ENCODE measurements at regions not wholly inside any gene's neighbourhood (a gene's known extent, or its start where the extent isn't known, plus 50 kb on each side); places are given as distances from the start of the nearest gene placed in this dataset.
A peak's percentile ranks its signal among the peaks of the same experiment; 100 is the strongest.

DNA sequence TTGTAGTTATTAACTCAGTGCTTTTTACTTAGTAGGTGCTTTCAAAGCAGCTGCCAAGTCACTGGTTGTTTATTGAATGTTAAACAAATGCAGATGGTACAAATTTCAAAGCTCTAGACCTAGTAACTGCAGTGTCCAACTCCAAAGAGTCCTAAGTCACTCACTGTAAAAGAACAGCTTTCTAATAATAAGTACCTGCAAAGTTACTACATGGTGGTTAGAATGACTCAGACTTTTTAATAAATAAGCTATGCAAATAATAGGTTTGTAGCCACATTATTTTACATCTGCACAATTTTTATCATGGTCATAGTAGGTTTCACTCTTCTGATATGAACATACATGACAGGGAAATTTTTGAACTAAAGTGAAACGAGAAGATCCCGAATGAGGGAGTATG, 1620.4 kb upstream of the CELF4 start:
- DNase-seq (ENCODE audit: low read depth), result no peak
- no peak overlapping the region for H3K4me3 ChIP-seq (ENCODE audit: low read depth, low read length)
- no peaks in the 10 kb centered on the region for H3K27me3 ChIP-seq (ENCODE audit: control insufficient read depth, insufficient read depth, low read length)
- no peaks in the 10 kb centered on the region for H3K36me3 ChIP-seq (ENCODE audit: control insufficient read depth, insufficient read depth, low read length)
- TF ChIP-seq, protein P1, sequence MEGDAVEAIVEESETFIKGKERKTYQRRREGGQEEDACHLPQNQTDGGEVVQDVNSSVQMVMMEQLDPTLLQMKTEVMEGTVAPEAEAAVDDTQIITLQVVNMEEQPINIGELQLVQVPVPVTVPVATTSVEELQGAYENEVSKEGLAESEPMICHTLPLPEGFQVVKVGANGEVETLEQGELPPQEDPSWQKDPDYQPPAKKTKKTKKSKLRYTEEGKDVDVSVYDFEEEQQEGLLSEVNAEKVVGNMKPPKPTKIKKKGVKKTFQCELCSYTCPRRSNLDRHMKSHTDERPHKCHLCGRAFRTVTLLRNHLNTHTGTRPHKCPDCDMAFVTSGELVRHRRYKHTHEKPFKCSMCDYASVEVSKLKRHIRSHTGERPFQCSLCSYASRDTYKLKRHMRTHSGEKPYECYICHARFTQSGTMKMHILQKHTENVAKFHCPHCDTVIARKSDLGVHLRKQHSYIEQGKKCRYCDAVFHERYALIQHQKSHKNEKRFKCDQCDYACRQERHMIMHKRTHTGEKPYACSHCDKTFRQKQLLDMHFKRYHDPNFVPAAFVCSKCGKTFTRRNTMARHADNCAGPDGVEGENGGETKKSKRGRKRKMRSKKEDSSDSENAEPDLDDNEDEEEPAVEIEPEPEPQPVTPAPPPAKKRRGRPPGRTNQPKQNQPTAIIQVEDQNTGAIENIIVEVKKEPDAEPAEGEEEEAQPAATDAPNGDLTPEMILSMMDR (IDR thresholded peaks at IDR 0.05; ENCODE audit: insufficient read depth, low read length, poor library complexity, severe bottlenecking), result no peak

DNA sequence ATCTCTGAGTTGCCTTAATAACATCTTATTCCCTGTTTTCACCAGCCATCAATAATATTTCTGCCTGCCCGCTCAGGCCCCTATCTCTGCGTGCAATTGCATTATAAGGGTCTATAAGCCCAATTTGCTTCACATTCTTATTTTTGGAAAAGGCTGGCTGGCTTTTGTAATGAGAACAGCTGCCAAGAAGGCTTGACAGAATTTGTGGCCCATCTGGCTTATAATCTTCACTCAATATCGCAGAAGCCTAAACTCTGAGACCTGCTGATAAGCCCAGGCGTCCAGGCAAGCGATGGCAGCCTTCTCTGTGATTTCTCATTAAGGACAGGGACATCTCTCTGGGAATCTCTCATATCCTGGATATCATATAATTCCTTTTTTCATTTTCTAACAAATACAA, 1618.6 kb upstream of the CELF4 start:
- DNase-seq (ENCODE audit: low read depth), result no peak
- no peaks in the 10 kb centered on the region for H3K36me3 ChIP-seq (ENCODE audit: control insufficient read depth, insufficient read depth, low read length)
- TF ChIP-seq, protein P1 (IDR thresholded peaks at IDR 0.05; ENCODE audit: insufficient read depth, low read length, poor library complexity, severe bottlenecking), result no peak
- H3K4me3 ChIP-seq (ENCODE audit: low read depth, low read length), result no peak overlapping the region
- no peaks in the 10 kb centered on the region for H3K27me3 ChIP-seq (ENCODE audit: control insufficient read depth, insufficient read depth, low read length)

DNA sequence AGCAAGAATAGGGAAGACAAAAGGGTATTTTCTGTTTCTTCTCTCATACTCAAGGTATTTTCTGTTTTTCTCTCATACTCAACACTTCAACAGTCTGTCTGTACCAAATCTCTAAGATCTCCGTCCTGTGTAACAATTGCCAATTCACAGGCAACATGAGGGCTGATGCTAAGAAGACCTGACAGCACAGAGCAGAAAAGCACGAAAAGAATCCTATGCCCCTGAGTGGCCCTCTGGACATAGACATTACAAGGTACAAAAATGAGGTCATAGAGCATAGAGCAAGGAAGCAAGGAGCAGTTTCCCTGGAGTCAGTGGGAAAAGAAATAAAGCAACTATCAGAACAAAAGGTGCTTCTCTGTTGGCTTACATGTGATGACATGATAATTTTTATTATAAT, 1612.6 kb upstream of the CELF4 start:
- TF ChIP-seq, protein P1 (IDR thresholded peaks at IDR 0.05; ENCODE audit: insufficient read depth, low read length, poor library complexity, severe bottlenecking), result no peak
- no peaks in the 10 kb centered on the region for H3K27me3 ChIP-seq (ENCODE audit: control insufficient read depth, insufficient read depth, low read length)
- H3K4me3 ChIP-seq (ENCODE audit: low read depth, low read length), result no peak overlapping the region
- H3K36me3 ChIP-seq (ENCODE audit: control insufficient read depth, insufficient read depth, low read length), result no peaks in the 10 kb centered on the region
- no peak for DNase-seq (ENCODE audit: low read depth)

DNA sequence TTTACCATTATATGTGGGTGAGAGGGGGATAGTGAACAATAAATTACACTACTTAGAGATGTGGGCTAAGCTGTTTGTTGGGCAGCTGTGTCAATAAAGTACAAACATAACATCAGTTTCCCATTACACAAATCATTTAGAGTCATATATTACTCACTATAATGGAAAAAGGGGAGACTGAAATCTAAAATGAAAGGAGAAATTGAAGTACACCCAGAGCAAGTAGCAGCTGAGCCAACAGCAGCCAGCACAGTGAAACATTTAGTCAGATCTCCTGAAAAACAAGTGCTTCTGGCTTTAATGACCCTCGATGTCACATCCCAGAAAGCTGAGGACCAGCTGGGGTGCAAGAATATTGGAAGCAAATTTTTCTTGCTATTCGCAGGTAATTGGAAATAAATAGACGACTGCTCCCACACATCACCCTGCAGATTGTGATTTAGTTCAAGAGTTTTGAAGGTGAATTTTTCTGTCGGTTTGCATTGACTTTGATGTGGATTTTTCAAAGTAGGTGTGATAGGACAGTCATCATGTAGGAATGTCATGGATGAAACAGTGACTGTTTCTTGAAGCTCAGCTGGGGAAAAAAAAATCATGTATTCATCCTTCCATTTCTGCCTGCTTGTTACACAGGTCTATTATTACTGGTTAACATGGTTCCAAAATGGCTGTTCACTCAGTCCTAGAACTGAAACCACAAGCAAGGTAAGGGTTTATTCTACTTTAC, 1607.3 kb upstream of the CELF4 start:
- no peak overlapping the region for H3K4me3 ChIP-seq (ENCODE audit: low read depth, low read length)
- H3K36me3 ChIP-seq (ENCODE audit: control insufficient read depth, insufficient read depth, low read length), result no peaks in the 10 kb centered on the region
- DNase-seq (ENCODE audit: low read depth), result peak; percentile 29
- H3K27me3 ChIP-seq (ENCODE audit: control insufficient read depth, insufficient read depth, low read length), result no peaks in the 10 kb centered on the region
- TF ChIP-seq, protein P1 (IDR thresholded peaks at IDR 0.05; ENCODE audit: insufficient read depth, low read length, poor library complexity, severe bottlenecking), result no peak

DNA sequence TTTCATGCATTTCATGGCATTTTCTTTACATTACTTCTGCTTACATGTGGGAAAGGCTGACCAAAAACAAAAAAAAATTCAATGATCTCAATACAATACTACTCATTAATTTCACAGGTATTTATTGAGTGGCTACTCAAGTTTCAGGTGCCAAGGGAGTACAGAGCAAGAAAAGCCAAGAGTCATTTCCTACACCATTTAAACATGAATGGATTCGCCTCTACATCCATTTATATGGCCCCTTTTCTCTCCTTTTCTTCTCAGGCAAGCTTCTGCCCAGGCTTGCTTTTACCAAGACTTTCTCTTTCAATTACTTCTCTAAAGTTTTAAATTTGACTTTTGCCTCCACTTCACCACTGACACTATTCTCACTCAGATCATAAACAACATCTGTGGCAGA, 1603.1 kb upstream of the CELF4 start:
- Histone ChIP-seq H3K36me3 (ENCODE audit: control insufficient read depth, insufficient read depth, low read length) (no peaks in the 10 kb centered on the region), H3K4me3 (ENCODE audit: low read depth, low read length) (no peak overlapping the region), H3K27me3 (ENCODE audit: control insufficient read depth, insufficient read depth, low read length) (no peaks in the 10 kb centered on the region)
- TF ChIP-seq, protein P1 (IDR thresholded peaks at IDR 0.05; ENCODE audit: insufficient read depth, low read length, poor library complexity, severe bottlenecking), result no peak
- no peak for DNase-seq (ENCODE audit: low read depth)

DNA sequence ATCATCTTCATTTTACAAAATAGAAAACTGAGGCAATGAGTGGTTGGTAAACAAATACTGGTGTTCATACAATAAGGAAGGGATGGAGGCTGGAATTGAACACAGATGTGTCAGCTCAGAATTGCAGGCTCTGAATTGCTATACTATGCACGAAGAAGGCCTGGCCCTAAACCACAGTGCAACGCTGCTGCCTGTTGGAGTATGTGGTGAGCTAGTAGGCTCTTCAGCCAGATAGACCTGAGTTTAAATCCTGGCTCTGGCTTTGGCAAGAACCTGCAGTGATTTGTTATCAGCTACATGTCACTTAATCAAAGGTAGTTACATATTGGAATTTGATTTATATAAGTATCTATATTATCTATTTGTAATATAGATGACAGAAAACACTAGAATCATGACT, 1602.4 kb upstream of the CELF4 start:
- no peaks in the 10 kb centered on the region for H3K27me3 ChIP-seq (ENCODE audit: control insufficient read depth, insufficient read depth, low read length)
- no peak overlapping the region for H3K4me3 ChIP-seq (ENCODE audit: low read depth, low read length)
- TF ChIP-seq, protein P1 (IDR thresholded peaks at IDR 0.05; ENCODE audit: insufficient read depth, low read length, poor library complexity, severe bottlenecking), result no peak
- no peak for DNase-seq (ENCODE audit: low read depth)
- no peaks in the 10 kb centered on the region for H3K36me3 ChIP-seq (ENCODE audit: control insufficient read depth, insufficient read depth, low read length)

Measured in kidney epithelial cell (primary cell).